ENCODE measurements at regions not wholly inside any gene's neighbourhood (a gene's known extent, or its start where the extent isn't known, plus 50 kb on each side); places are given as distances from the start of the nearest gene placed in this dataset.

DNA sequence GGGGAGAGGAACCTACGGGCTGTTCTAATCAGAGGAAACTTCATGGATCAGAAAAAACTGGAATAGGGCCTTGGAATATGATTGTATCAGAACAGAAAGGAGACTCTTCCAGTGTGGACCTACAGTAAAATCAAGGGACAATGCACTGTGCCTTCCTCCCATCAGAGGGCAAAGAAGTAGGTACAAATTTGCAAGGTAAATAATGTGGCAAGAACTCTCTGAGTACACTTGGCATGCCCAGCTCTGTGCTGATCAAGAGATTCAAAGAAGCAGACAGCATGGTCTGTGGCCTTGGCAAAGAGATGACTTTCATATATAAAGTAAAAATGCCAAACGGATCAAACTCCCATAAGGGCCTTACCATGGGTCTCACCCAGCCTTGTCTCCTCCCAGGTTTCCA is 242.6 kb upstream of the OSR1 start:
- FAIRE-seq (no peak), DNase-seq (ENCODE audit: low spot score) (no peak), ATAC-seq (no peak)
- H3K36me3 ChIP-seq (replicated peaks in 1 of 2; ENCODE audit: control insufficient read depth in 1 of 2, insufficient read depth in 2 of 2, low read length in 2 of 2) = no peaks in the 10 kb centered on the region
- in situ Hi-C loops (cut with HindIII; ENCODE audit: extremely low pct_ligation_motif_present, low pct_unique_long_range_greater_than_20kb) = no loop called here
- no TSS peak for BruUV-seq (replicated peaks)
- CTCF ChIA-PET (ENCODE audit: low intra/inter-chr PET ratio, low total read pairs) = no interaction called here
- H3K4me1 ChIP-seq (ENCODE audit: insufficient read depth, low read length) = no peaks in the 10 kb centered on the region
- H3K9me3 ChIP-seq (ENCODE audit: low read length) = no peaks in the 10 kb centered on the region
- H2AFZ ChIP-seq (ENCODE audit: low read length) = no peak overlapping the region
- POLR2A ChIA-PET = no interaction called here
- H4K20me1 ChIP-seq (ENCODE audit: insufficient read depth, low read length) = no peaks in the 10 kb centered on the region
- H3K4me2 ChIP-seq (ENCODE audit: low read depth, low read length) = no peak overlapping the region
- no peak overlapping the region for H3K27ac ChIP-seq (ENCODE audit: extremely low read length, insufficient read depth, low read length)
- TF ChIP-seq JDP2 (CRISPR knock-in tag; IDR thresholded peaks at IDR 0.05; ENCODE audit: borderline replicate concordance) (no peak), NPAS2 (CRISPR knock-in tag; IDR thresholded peaks at IDR 0.05; ENCODE audit: borderline replicate concordance) (no peak), MAFF (IDR thresholded peaks at IDR 0.05; ENCODE audit: low read depth, low read length) (no peak), RXRA (CRISPR knock-in tag; IDR thresholded peaks at IDR 0.05) (no peak), TEAD2 (CRISPR knock-in tag; IDR thresholded peaks at IDR 0.05) (no peak), ZNF331 (CRISPR knock-in tag; IDR thresholded peaks at IDR 0.05) (no peak), RAD21 (CRISPR knock-in tag; IDR thresholded peaks at IDR 0.05) (no peak), CBX1 (IDR thresholded peaks at IDR 0.05; ENCODE audit: low read depth) (no peak)
- TF ChIP-seq, protein P1, sequence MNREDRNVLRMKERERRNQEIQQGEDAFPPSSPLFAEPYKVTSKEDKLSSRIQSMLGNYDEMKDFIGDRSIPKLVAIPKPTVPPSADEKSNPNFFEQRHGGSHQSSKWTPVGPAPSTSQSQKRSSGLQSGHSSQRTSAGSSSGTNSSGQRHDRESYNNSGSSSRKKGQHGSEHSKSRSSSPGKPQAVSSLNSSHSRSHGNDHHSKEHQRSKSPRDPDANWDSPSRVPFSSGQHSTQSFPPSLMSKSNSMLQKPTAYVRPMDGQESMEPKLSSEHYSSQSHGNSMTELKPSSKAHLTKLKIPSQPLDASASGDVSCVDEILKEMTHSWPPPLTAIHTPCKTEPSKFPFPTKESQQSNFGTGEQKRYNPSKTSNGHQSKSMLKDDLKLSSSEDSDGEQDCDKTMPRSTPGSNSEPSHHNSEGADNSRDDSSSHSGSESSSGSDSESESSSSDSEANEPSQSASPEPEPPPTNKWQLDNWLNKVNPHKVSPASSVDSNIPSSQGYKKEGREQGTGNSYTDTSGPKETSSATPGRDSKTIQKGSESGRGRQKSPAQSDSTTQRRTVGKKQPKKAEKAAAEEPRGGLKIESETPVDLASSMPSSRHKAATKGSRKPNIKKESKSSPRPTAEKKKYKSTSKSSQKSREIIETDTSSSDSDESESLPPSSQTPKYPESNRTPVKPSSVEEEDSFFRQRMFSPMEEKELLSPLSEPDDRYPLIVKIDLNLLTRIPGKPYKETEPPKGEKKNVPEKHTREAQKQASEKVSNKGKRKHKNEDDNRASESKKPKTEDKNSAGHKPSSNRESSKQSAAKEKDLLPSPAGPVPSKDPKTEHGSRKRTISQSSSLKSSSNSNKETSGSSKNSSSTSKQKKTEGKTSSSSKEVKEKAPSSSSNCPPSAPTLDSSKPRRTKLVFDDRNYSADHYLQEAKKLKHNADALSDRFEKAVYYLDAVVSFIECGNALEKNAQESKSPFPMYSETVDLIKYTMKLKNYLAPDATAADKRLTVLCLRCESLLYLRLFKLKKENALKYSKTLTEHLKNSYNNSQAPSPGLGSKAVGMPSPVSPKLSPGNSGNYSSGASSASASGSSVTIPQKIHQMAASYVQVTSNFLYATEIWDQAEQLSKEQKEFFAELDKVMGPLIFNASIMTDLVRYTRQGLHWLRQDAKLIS (CRISPR knock-in tag; IDR thresholded peaks at IDR 0.05) = no peak
- TF ChIP-seq, protein P2, sequence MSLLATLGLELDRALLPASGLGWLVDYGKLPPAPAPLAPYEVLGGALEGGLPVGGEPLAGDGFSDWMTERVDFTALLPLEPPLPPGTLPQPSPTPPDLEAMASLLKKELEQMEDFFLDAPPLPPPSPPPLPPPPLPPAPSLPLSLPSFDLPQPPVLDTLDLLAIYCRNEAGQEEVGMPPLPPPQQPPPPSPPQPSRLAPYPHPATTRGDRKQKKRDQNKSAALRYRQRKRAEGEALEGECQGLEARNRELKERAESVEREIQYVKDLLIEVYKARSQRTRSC (CRISPR knock-in tag; IDR thresholded peaks at IDR 0.05; ENCODE audit: low read depth) = no peak
- H3K79me2 ChIP-seq (ENCODE audit: insufficient read depth, low read length) = no peaks in the 10 kb centered on the region
- WGBS (ENCODE audit: low lambda C conversion rate) = 0% methylated on average over 2 of the region's 2 CpGs
- no peak overlapping the region for H3K4me3 ChIP-seq (replicated peaks in 1 of 3; ENCODE audit: insufficient read depth in 1 of 3, low read depth in 2 of 3, low read length in 3 of 3)
- peaks cover 0 to 1% of the 10 kb centered on the region in 2 experiments; a peak in 1 of 5 replicates for H3K27me3 ChIP-seq (ENCODE audit: control insufficient read depth in 1 of 2, insufficient read depth in 2 of 2, low read length in 2 of 2)
- intact Hi-C loops (cut with micrococcal nuclease; ENCODE audit: unreplicated experiment) = no loop called here
- no peak overlapping the region for H3K9ac ChIP-seq (ENCODE audit: insufficient read depth, low read depth, low read length)

Measured in HepG2 (cell line).